ENCODE measurements at regions not wholly inside any gene's neighbourhood (a gene's known extent, or its start where the extent isn't known, plus 50 kb on each side); places are given as distances from the start of the nearest gene placed in this dataset.

DNA sequence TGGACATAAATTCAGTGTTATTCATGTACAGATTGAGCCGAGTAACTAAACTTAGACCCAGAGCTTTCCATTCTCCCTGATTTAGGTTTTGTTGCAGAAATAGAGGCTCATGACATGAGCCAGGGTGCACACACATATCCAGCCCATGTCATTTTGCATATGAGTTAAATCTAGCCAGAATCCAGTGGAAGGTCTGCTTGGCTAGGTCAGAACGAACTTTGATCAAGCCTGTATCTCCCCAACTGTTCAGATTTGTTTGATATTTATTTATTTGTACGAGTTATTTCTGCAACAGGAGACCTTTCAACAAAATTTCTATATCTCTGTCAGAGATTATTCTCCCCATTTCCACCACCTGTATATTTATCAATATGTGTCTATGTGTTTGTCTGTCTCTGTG lies 247.5 kb upstream of the THBS1 start:
- H2AFZ ChIP-seq (ENCODE audit: low read length), result no peak overlapping the region
- intact Hi-C loops (cut with micrococcal nuclease; ENCODE audit: unreplicated experiment) (no loop called here), in situ Hi-C loops (cut with HindIII; ENCODE audit: extremely low pct_ligation_motif_present, low pct_unique_long_range_greater_than_20kb) (no loop called here)
- no peak overlapping the region for H3K4me2 ChIP-seq (ENCODE audit: low read depth, low read length)
- BruUV-seq (replicated peaks), result no TSS peak
- no peak for TF ChIP-seq ZNF142 (CRISPR knock-in tag; IDR thresholded peaks at IDR 0.05)
- TF ChIP-seq THYN1 (CRISPR knock-in tag; IDR thresholded peaks at IDR 0.05; ENCODE audit: borderline replicate concordance, low read depth), result no peak
- TF ChIP-seq HNRNPK (IDR thresholded peaks at IDR 0.05; ENCODE audit: low read depth, low read length, poor library complexity, severe bottlenecking), result no peak
- no peak for TF ChIP-seq ZNF337 (CRISPR knock-in tag; IDR thresholded peaks at IDR 0.05; ENCODE audit: borderline replicate concordance, low read depth)
- TF ChIP-seq KAT2B (IDR thresholded peaks at IDR 0.05; ENCODE audit: borderline replicate concordance, low read depth, low read length), result no peak
- TF ChIP-seq ZNF143 (CRISPR knock-in tag; IDR thresholded peaks at IDR 0.05), result no peak
- TF ChIP-seq ZNF441 (CRISPR knock-in tag; IDR thresholded peaks at IDR 0.05; ENCODE audit: borderline replicate concordance), result no peak
- TF ChIP-seq BHLHE40 (IDR thresholded peaks at IDR 0.05; ENCODE audit: low read length), result no peak
- TF ChIP-seq SAFB2 (CRISPR knock-in tag; IDR thresholded peaks at IDR 0.05; ENCODE audit: borderline replicate concordance, low read depth), result no peak
- no peak for TF ChIP-seq ZBTB7A (CRISPR knock-in tag; IDR thresholded peaks at IDR 0.05)
- TF ChIP-seq, protein P1, sequence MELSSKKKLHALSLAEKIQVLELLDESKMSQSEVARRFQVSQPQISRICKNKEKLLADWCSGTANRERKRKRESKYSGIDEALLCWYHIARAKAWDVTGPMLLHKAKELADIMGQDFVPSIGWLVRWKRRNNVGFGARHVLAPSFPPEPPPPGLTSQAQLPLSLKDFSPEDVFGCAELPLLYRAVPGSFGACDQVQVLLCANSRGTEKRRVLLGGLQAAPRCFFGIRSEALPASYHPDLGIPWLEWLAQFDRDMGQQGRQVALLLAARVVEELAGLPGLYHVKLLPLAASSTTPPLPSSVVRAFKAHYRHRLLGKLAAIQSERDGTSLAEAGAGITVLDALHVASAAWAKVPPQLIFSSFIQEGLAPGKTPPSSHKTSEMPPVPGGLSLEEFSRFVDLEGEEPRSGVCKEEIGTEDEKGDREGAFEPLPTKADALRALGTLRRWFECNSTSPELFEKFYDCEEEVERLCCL (CRISPR knock-in tag; IDR thresholded peaks at IDR 0.05; ENCODE audit: borderline replicate concordance), result no peak
- no peak for TF ChIP-seq ZNF33B (CRISPR knock-in tag; IDR thresholded peaks at IDR 0.05)
- ChIA-PET CTCF (ENCODE audit: low intra/inter-chr PET ratio, low total read pairs) (no interaction called here), POLR2A (no interaction called here)
- H3K9ac ChIP-seq (ENCODE audit: insufficient read depth, low read depth, low read length), result no peak overlapping the region
- peaks cover 0 to 1% of the 10 kb centered on the region in 2 experiments; a peak in 1 of 5 replicates for H3K27me3 ChIP-seq (ENCODE audit: control insufficient read depth in 1 of 2, insufficient read depth in 2 of 2, low read length in 2 of 2)
- WGBS (ENCODE audit: low lambda C conversion rate), result 54% methylated on average over 3 of the region's 3 CpGs
- no peaks in the 10 kb centered on the region for H3K9me3 ChIP-seq (ENCODE audit: low read length)
- H3K27ac ChIP-seq (ENCODE audit: extremely low read length, insufficient read depth, low read length), result no peak overlapping the region
- H4K20me1 ChIP-seq (ENCODE audit: insufficient read depth, low read length), result no peaks in the 10 kb centered on the region
- DNase-seq (ENCODE audit: low spot score), result no peak
- H3K79me2 ChIP-seq (ENCODE audit: insufficient read depth, low read length), result no peaks in the 10 kb centered on the region
- ATAC-seq, result no peak
- no peaks in the 10 kb centered on the region for H3K36me3 ChIP-seq (replicated peaks in 1 of 2; ENCODE audit: control insufficient read depth in 1 of 2, insufficient read depth in 2 of 2, low read length in 2 of 2)
- H3K4me1 ChIP-seq (ENCODE audit: insufficient read depth, low read length), result peaks cover 29% of the 10 kb centered on the region
- FAIRE-seq, result no peak
- H3K4me3 ChIP-seq (replicated peaks in 1 of 3; ENCODE audit: insufficient read depth in 1 of 3, low read depth in 2 of 3, low read length in 3 of 3), result no peak overlapping the region
